HCT116 (cell line): ENCODE measurements at regions not wholly inside any gene's neighbourhood (a gene's known extent, or its start where the extent isn't known, plus 50 kb on each side); places are given as distances from the start of the nearest gene placed in this dataset.

Experiments
- ATAC-seq: fragments of 200-7000 bp; cut with Tn5 transposase; 2 replicates; pipeline ENCODE4 v1.9.1; 2020; ENCODE audit warnings: mild to moderate bottlenecking, moderate library complexity
- BruUV-seq: library from RNA; stranded (reverse); fragments of 400-500 nt; replicated peaks from 2 replicates; lab custom pipeline; 2021; lab: Mats Ljungman, UMichigan
- CTCF ChIA-PET: fragments of 300-600 bp; sonication (Branson Sonifier 250); formaldehyde crosslinking; loops from one replicate; lab custom pipeline; 2021; ENCODE audit warnings: antibody characterized with exemption; lab: Charles Lee
- POLR2A ChIA-PET: fragments of 300-600, 350-600 bp; sonication (Branson Sonifier 250); formaldehyde crosslinking; loops from one replicate; lab custom pipeline; 2021; ENCODE audit warnings: antibody characterized with exemption; lab: Charles Lee
- RAD21 ChIA-PET, 2 experiments: fragments of 300-600 bp; sonication (Branson Sonifier 250); formaldehyde crosslinking; loops; one replicate each; lab custom pipeline; 2023; ENCODE audit warnings: low total read pairs in 2 of 2; ENCODE audit not compliant: uncharacterized antibody in 2 of 2, unreplicated experiment in 2 of 2, low non-redundant PET in 1 of 2; lab: Charles Lee
- DNase-seq: peaks from one replicate; pipeline ENCODE4 v3.0.0-alpha.2; 2010; ENCODE audit warnings: low read depth, low spot score
- H2AFZ ChIP-seq: fragments of 200-600 bp; shearing (Covaris generic), sonication (generic); 2 replicates; pipeline ENCODE4 v1.6.1; 2017; ENCODE audit warnings: low read depth, mixed run types, mixed read lengths, antibody characterized with exemption, low read length; ENCODE audit not compliant: poor library complexity, severe bottlenecking
- H3K27ac ChIP-seq: 2 replicates; pipeline ENCODE4 v1.5.1; 2012; ENCODE audit warnings: low read depth, low read length
- H3K27me3 ChIP-seq: fragments of 200-600 bp; sonication (generic); 2 replicates; pipeline ENCODE4 v1.6.1; 2016; ENCODE audit warnings: mixed run types, low read length, mixed read lengths; ENCODE audit not compliant: insufficient read depth
- H3K36me3 ChIP-seq, 2 experiments: fragments of 200-500 bp in 1 of 2; fragments of 200-600 bp in 1 of 2; sonication (Bioruptor generic) in 1 of 2; sonication (generic) in 1 of 2; 2 replicates each; pipeline versions ENCODE4 v1.5.1 to v1.6.1; 2014 to 2016; ENCODE audit warnings: low read length in 2 of 2, inconsistent platforms in 1 of 2, mixed read lengths in 1 of 2, mixed run types in 1 of 2; ENCODE audit not compliant: insufficient read depth in 2 of 2, control insufficient read depth in 1 of 2
- H3K4me1 ChIP-seq, 2 experiments: fragments of 200-600 bp in 1 of 2; sonication (generic) in 1 of 2; 2 replicates each; pipeline versions ENCODE4 v1.5.1 to v1.6.1; 2012 to 2017; ENCODE audit warnings: low read length in 2 of 2, inconsistent platforms in 1 of 2, mild to moderate bottlenecking in 1 of 2, mixed read lengths in 1 of 2, mixed run types in 1 of 2, moderate library complexity in 1 of 2; ENCODE audit not compliant: insufficient read depth in 2 of 2, control insufficient read depth in 1 of 2
- H3K4me2 ChIP-seq: fragments of 200-600 bp; sonication (generic); 2 replicates; pipeline ENCODE4 v1.6.1; 2017; ENCODE audit warnings: mixed run types, low read length, mixed read lengths
- H3K4me3 ChIP-seq, 2 experiments: fragments of 200-600 bp in 1 of 2; sonication (generic) in 1 of 2; replicated peaks in 1 of 2; 2 replicates each; pipeline ENCODE4 v1.5.1; 2011 to 2016; ENCODE audit warnings: low read length in 2 of 2, control low read depth in 1 of 2, low read depth in 1 of 2, mild to moderate bottlenecking in 1 of 2, mixed read lengths in 1 of 2, mixed run types in 1 of 2
- H3K79me2 ChIP-seq: fragments of 200-600 bp; sonication (generic); 2 replicates; pipeline ENCODE4 v1.6.1; 2017; ENCODE audit warnings: mild to moderate bottlenecking, mixed run types, low read length, moderate library complexity, mixed read lengths; ENCODE audit not compliant: insufficient read depth
- H3K9ac ChIP-seq: fragments of 200-600 bp; sonication (generic); 2 replicates; pipeline ENCODE4 v1.6.1; 2016; ENCODE audit warnings: low read length, mixed read lengths
- H3K9me2 ChIP-seq: fragments of 200-600 bp; sonication (generic), shearing (Covaris generic); 2 replicates; pipeline ENCODE4 v1.6.1; 2017; ENCODE audit warnings: mixed run types, mild to moderate bottlenecking, moderate library complexity; ENCODE audit not compliant: insufficient read depth
- H3K9me3 ChIP-seq, 2 experiments: fragments of 200-500 bp in 1 of 2; fragments of 200-600 bp in 1 of 2; sonication (Bioruptor generic) in 1 of 2; sonication (generic) in 1 of 2; 2 replicates each; pipeline ENCODE4 v1.6.1; 2014 to 2017; ENCODE audit warnings: low read length in 2 of 2, mixed read lengths in 2 of 2, inconsistent platforms in 1 of 2, low read depth in 1 of 2, mild to moderate bottlenecking in 1 of 2, mixed run types in 1 of 2, moderate library complexity in 1 of 2; ENCODE audit not compliant: control insufficient read depth in 1 of 2, insufficient read depth in 1 of 2
- H4K20me1 ChIP-seq: fragments of 200-600 bp; sonication (generic), shearing (Covaris generic); 2 replicates; pipeline ENCODE4 v1.6.1; 2017; ENCODE audit warnings: mixed run types, mild to moderate bottlenecking, moderate library complexity; ENCODE audit not compliant: insufficient read depth
- ATF3 ChIP-seq: IDR thresholded peaks from 2 replicates; pipeline ENCODE4 v1.6.1; 2012
- EGR1 ChIP-seq: IDR thresholded peaks from 2 replicates; pipeline ENCODE4 v1.6.1; 2012; ENCODE audit warnings: low read depth
- MAX ChIP-seq: IDR thresholded peaks from 2 replicates; pipeline ENCODE4 v1.6.1; 2012
- REST ChIP-seq: IDR thresholded peaks from 2 replicates; pipeline ENCODE4 v1.6.1; 2012; ENCODE audit warnings: low read depth
- SIN3A ChIP-seq: IDR thresholded peaks from 2 replicates; pipeline ENCODE4 v1.6.1; 2012; ENCODE audit warnings: low read depth
- SP1 ChIP-seq: IDR thresholded peaks from 2 replicates; pipeline ENCODE4 v1.6.1; 2012; ENCODE audit warnings: low read depth
- YY1 ChIP-seq: IDR thresholded peaks from 2 replicates; pipeline ENCODE4 v1.6.1; 2011; ENCODE audit warnings: low read length, low read depth, moderate library complexity, mild to moderate bottlenecking; ENCODE audit not compliant: insufficient replicate concordance; ENCODE audit errors: extremely low read depth
- intact Hi-C: fragments of 100-400 bp; cut with micrococcal nuclease; formaldehyde crosslinking; loops from 2 replicates; pipeline ENCODE4 v1.10.0; 2022

- ATAC-seq (no peak), DNase-seq (no peak)
- H3K9me3 ChIP-seq, result no peaks in the 10 kb centered on the region
- no peaks in the 10 kb centered on the region for H3K27me3 ChIP-seq
- CTCF ChIA-PET, result no interaction called here
- H3K9ac ChIP-seq, result no peak overlapping the region
- H3K36me3 ChIP-seq, result no peaks in the 10 kb centered on the region
- no peaks in the 10 kb centered on the region for H3K79me2 ChIP-seq
- intact Hi-C loops, result no loop called here
- no TSS peak for BruUV-seq
- no peak for TF ChIP-seq MAX
- TF ChIP-seq REST, result no peak
- TF ChIP-seq SP1, result no peak
- no peak for TF ChIP-seq ATF3
- TF ChIP-seq YY1, result no peak
- no peak for TF ChIP-seq EGR1
- no peak for TF ChIP-seq SIN3A
- TF ChIP-seq, all 23 proteins: peak for 0
- H3K4me2 ChIP-seq, result no peak overlapping the region
- H4K20me1 ChIP-seq, result no peaks in the 10 kb centered on the region
- H3K4me3 ChIP-seq, result no peak overlapping the region
- H3K4me1 ChIP-seq, result no peaks in the 10 kb centered on the region
- H3K27ac ChIP-seq, result no peak overlapping the region
- H2AFZ ChIP-seq, result no peak overlapping the region
- RAD21 ChIA-PET, result no interaction called here
- H3K9me2 ChIP-seq, result no peaks in the 10 kb centered on the region
- POLR2A ChIA-PET, result no interaction called here
These were observed 72.0 kb upstream of the GORAB start for GRCh38 chr1:170460001-170460400.
